ENCODE measurements at regions not wholly inside any gene's neighbourhood (a gene's known extent, or its start where the extent isn't known, plus 50 kb on each side); places are given as distances from the start of the nearest gene placed in this dataset.

- Histone ChIP-seq H4K20me1 (replicated peaks; ENCODE audit: insufficient read depth) (no peaks in the 10 kb centered on the region), H3K4me3 (no peak overlapping the region), H3K4me2 (no peak overlapping the region), H3K79me2 (replicated peaks; ENCODE audit: insufficient read depth) (no peaks in the 10 kb centered on the region), H3K27ac (ENCODE audit: low read depth) (no peak overlapping the region), H3K27me3 (ENCODE audit: insufficient read depth) (no peaks in the 10 kb centered on the region), H3K36me3 (ENCODE audit: insufficient read depth) (no peaks in the 10 kb centered on the region), H3K9me2 (ENCODE audit: insufficient read depth) (no peaks in the 10 kb centered on the region), H2AFZ (no peak overlapping the region), H3K4me1 (ENCODE audit: insufficient read depth) (no peaks in the 10 kb centered on the region), H3F3A (replicated peaks; ENCODE audit: low read depth) (no peaks in the 10 kb centered on the region)
- no peak for ATAC-seq
- H3K36me3 Mint-ChIP-seq (ENCODE audit: low read depth) = no peaks in the 10 kb centered on the region
- no peaks in the 10 kb centered on the region for H3K27me3 Mint-ChIP-seq (ENCODE audit: insufficient read depth, low read depth, poor library complexity)
- no peak for DNase-seq (ENCODE audit: low spot score)
- TF ChIP-seq EZH2 (IDR thresholded peaks at IDR 0.05; ENCODE audit: low read depth, unreplicated experiment) = no peak
- TF ChIP-seq STAT1 (IDR thresholded peaks at IDR 0.05; ENCODE audit: unreplicated experiment) = no peak
- TF ChIP-seq CTCF (conservative IDR thresholded peaks at IDR 0.05; ENCODE audit: low read depth in 2 of 2) = no peak
- no peak for TF ChIP-seq ZNF462 (CRISPR knock-in tag; IDR thresholded peaks at IDR 0.05)
- TF ChIP-seq JUNB (IDR thresholded peaks at IDR 0.05; ENCODE audit: unreplicated experiment) = no peak
- TF ChIP-seq ETS1 (IDR thresholded peaks at IDR 0.05) = no peak
- no peak for TF ChIP-seq ZNF114 (CRISPR knock-in tag; IDR thresholded peaks at IDR 0.05)
- no peak for TF ChIP-seq CREB1 (CRISPR knock-in tag; IDR thresholded peaks at IDR 0.05; ENCODE audit: low read depth)
- no peak for TF ChIP-seq ZNF331 (CRISPR knock-in tag; IDR thresholded peaks at IDR 0.05; ENCODE audit: low read depth)
- TF ChIP-seq REST (IDR thresholded peaks at IDR 0.05; ENCODE audit: unreplicated experiment) = no peak
- TF ChIP-seq EZH2phosphoT487 (IDR thresholded peaks at IDR 0.05; ENCODE audit: unreplicated experiment) = no peak
- H3K4me3 Mint-ChIP-seq = no peak overlapping the region
- H3K27ac Mint-ChIP-seq = no peak overlapping the region
- H3K9me3 Mint-ChIP-seq = no peaks in the 10 kb centered on the region
- no peaks in the 10 kb centered on the region for H3K4me1 Mint-ChIP-seq
Observed at GRCh38 chr21:16651956-16652355, 860.9 kb upstream of the CXADR start.

Data from GM23338 (cell line).